ENCODE measurements at regions not wholly inside any gene's neighbourhood (a gene's known extent, or its start where the extent isn't known, plus 50 kb on each side); places are given as distances from the start of the nearest gene placed in this dataset.

DNA sequence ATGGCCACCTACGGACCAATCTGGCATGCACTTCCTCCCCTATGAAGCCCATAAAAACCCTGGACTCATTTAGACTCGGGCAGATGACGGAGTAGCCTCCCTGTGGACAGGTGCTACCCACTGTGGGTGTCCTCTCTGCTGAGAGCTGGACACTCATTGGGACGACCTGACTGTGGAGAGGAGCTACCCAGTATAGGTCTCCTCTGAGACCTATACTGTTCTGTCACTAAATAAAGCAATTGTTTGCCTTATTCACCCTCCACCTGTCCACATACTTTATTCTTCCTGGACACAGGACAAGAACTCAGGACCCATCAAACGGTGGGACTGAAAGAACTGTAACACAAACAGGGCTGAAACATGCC, 53.3 kb upstream of the CADM2 start:
- no peak for DNase-seq (ENCODE audit: low spot score)
- no peaks in the 10 kb centered on the region for H3K27me3 ChIP-seq (replicated peaks; ENCODE audit: insufficient read depth)
- H3K36me3 ChIP-seq: no peaks in the 10 kb centered on the region
- intact Hi-C loops (cut with DNase I): no loop called here
- 88% methylated on average over 5 of the region's 5 CpGs for WGBS
- H3K9me3 ChIP-seq: no peaks in the 10 kb centered on the region
- H3K4me3 ChIP-seq: no peak overlapping the region
- H3K27ac ChIP-seq: no peak overlapping the region
- TF ChIP-seq, protein P1, sequence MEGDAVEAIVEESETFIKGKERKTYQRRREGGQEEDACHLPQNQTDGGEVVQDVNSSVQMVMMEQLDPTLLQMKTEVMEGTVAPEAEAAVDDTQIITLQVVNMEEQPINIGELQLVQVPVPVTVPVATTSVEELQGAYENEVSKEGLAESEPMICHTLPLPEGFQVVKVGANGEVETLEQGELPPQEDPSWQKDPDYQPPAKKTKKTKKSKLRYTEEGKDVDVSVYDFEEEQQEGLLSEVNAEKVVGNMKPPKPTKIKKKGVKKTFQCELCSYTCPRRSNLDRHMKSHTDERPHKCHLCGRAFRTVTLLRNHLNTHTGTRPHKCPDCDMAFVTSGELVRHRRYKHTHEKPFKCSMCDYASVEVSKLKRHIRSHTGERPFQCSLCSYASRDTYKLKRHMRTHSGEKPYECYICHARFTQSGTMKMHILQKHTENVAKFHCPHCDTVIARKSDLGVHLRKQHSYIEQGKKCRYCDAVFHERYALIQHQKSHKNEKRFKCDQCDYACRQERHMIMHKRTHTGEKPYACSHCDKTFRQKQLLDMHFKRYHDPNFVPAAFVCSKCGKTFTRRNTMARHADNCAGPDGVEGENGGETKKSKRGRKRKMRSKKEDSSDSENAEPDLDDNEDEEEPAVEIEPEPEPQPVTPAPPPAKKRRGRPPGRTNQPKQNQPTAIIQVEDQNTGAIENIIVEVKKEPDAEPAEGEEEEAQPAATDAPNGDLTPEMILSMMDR (IDR thresholded peaks at IDR 0.05): no peak
- TF ChIP-seq POLR2A (IDR thresholded peaks at IDR 0.05) (no peak), POLR2AphosphoS5 (IDR thresholded peaks at IDR 0.05) (no peak)
- H3K4me1 ChIP-seq (replicated peaks): no peaks in the 10 kb centered on the region

DNA sequence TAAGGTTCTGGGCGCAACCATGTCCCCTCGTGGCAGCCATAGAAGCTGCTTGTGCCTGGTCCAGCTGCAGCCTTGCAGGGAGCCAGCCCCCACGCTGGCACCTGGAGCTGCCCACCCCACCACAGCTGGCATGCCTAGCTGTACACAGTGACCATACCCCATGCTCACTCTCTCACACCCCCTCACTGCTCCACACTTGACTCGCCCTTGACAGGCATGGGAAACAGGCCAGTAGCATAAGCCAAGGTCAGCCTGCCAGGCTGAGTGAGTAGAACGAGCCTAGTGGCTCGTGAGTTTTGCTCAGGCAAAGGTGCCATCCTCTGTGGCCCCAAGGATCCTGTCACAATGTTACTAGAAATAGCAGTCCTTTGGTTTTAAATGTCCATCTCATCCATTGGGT, 52.7 kb upstream of the CADM2 start:
- intact Hi-C loops (cut with DNase I): no loop called here
- TF ChIP-seq POLR2AphosphoS5 (IDR thresholded peaks at IDR 0.05) (no peak), POLR2A (IDR thresholded peaks at IDR 0.05) (no peak)
- TF ChIP-seq, protein P1 (IDR thresholded peaks at IDR 0.05): no peak
- no peak overlapping the region for H3K4me3 ChIP-seq
- no peaks in the 10 kb centered on the region for H3K9me3 ChIP-seq
- no peaks in the 10 kb centered on the region for H3K4me1 ChIP-seq (replicated peaks)
- H3K27ac ChIP-seq: no peak overlapping the region
- WGBS: 72% methylated on average over 6 of the region's 6 CpGs
- no peak for DNase-seq (ENCODE audit: low spot score)
- no peaks in the 10 kb centered on the region for H3K27me3 ChIP-seq (replicated peaks; ENCODE audit: insufficient read depth)
- H3K36me3 ChIP-seq: no peaks in the 10 kb centered on the region

Measured in prostate gland (tissue), 2 donors.